SK-N-SH (cell line): ENCODE measurements at regions not wholly inside any gene's neighbourhood (a gene's known extent, or its start where the extent isn't known, plus 50 kb on each side); places are given as distances from the start of the nearest gene placed in this dataset.

Experiments used
- CTCF ChIP-seq: fragments of 200-600 bp; sonication (generic); IDR thresholded peaks from 2 replicates; pipeline ENCODE4 v1.6.1; 2017; ENCODE audit warnings: antibody characterized with exemption, mild to moderate bottlenecking, moderate library complexity
- EP300 ChIP-seq, 2 experiments: IDR thresholded peaks; 2 replicates each; pipeline versions ENCODE4 v1.4.0 to v1.6.1; 2012; ENCODE audit warnings: borderline replicate concordance in 1 of 2, low read depth in 1 of 2, low read length in 1 of 2
- FOXM1 ChIP-seq: IDR thresholded peaks from 2 replicates; pipeline ENCODE4 v1.4.0; 2012; ENCODE audit warnings: low read depth, mild to moderate bottlenecking
- GABPA ChIP-seq: IDR thresholded peaks from 2 replicates; pipeline ENCODE4 v1.4.0; 2012; ENCODE audit warnings: low read depth, mild to moderate bottlenecking
- JUND ChIP-seq: IDR thresholded peaks from 2 replicates; pipeline ENCODE4 v1.4.0; 2012
- MXI1 ChIP-seq: IDR thresholded peaks from 2 replicates; pipeline ENCODE4 v1.6.1; 2012; ENCODE audit warnings: mild to moderate bottlenecking, low read depth, low read length, improper control_type of control experiment
- NRF1 ChIP-seq: IDR thresholded peaks from 2 replicates; pipeline ENCODE4 v1.6.1; 2012; ENCODE audit warnings: low read depth, mild to moderate bottlenecking, low read length
- POLR2AphosphoS5 ChIP-seq: IDR thresholded peaks from 2 replicates; pipeline ENCODE4 v1.6.1; 2012; ENCODE audit warnings: low read depth, low read length
- REST ChIP-seq: IDR thresholded peaks from 2 replicates; pipeline ENCODE4 v1.6.1; 2012; ENCODE audit warnings: mild to moderate bottlenecking, low read depth, low read length, moderate library complexity
- YY1 ChIP-seq: IDR thresholded peaks from 2 replicates; pipeline ENCODE4 v1.4.0; 2012; ENCODE audit warnings: low read depth, mild to moderate bottlenecking
- TF ChIP-seq, protein P1 (sequence below): IDR thresholded peaks from 2 replicates; pipeline ENCODE4 v1.4.0; 2012; ENCODE audit warnings: low read depth

- TF ChIP-seq YY1 (no peak), GABPA (no peak), EP300 (IDR thresholded peaks at IDR 0.05; ENCODE audit: borderline replicate concordance in 1 of 2, low read depth in 1 of 2, low read length in 1 of 2) (no peak), REST (no peak), CTCF (no peak), FOXM1 (no peak), MXI1 (no peak), POLR2AphosphoS5 (no peak), NRF1 (no peak), JUND (no peak)
- TF ChIP-seq, protein P1, sequence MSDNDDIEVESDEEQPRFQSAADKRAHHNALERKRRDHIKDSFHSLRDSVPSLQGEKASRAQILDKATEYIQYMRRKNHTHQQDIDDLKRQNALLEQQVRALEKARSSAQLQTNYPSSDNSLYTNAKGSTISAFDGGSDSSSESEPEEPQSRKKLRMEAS, result no peak
Observed at GRCh38 chr3:31075471-31075870, 181.0 kb upstream of the GADL1 start.
